ENCODE measurements at regions not wholly inside any gene's neighbourhood (a gene's known extent, or its start where the extent isn't known, plus 50 kb on each side); places are given as distances from the start of the nearest gene placed in this dataset.

DNA sequence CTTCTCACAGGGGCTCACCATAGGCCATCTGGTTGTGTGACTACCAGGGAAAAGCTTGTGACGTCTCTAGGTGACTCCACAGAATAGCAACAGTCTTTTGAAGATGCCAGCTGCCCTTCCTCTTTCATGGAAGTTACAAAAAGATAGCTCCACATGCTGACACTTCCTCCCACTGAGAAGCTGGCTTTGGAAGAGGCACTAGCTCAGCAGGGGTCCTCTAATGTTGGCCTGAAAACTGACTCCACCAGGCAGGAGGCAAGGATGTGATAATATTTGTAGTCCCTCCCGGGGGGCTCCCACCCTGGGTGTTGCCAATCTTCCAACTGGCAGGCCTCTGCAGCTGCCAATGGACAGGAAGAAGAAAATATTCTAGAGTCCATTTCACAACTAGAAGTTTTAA is 343.5 kb downstream of the NEK10 start:
- no peak overlapping the region for H4K5ac ChIP-seq (ENCODE audit: low read depth, low read length)
- no peak overlapping the region for H3K18ac ChIP-seq (ENCODE audit: low read depth, low read length)
- H2BK15ac ChIP-seq (ENCODE audit: low read depth, low read length): no peak overlapping the region
- H2BK20ac ChIP-seq (ENCODE audit: low read depth, low read length): no peak overlapping the region
- ChIA-PET CTCF (no interaction called here), POLR2A (ENCODE audit: unreplicated experiment) (no interaction called here)
- H3K4me2 ChIP-seq (ENCODE audit: low read depth, low read length): no peak overlapping the region
- H3K27ac ChIP-seq (ENCODE audit: insufficient read depth, low read length): no peak overlapping the region
- no peak overlapping the region for H3K4ac ChIP-seq (ENCODE audit: low read depth, low read length)
- no peaks in the 10 kb centered on the region for H3K79me1 ChIP-seq (ENCODE audit: low read depth in 1 of 2, low read length in 2 of 2)
- in situ Hi-C loops (cut with MboI; ENCODE audit: low sequenced_read_pairs): no loop called here
- H4K8ac ChIP-seq (ENCODE audit: low read depth in 2 of 2, low read length in 2 of 2): no peak overlapping the region
- no peak overlapping the region for H3K56ac ChIP-seq (ENCODE audit: extremely low read depth, insufficient read depth, low read length)
- H3K9ac ChIP-seq (ENCODE audit: low read depth, low read length): no peak overlapping the region
- H2BK5ac ChIP-seq (ENCODE audit: low read depth, low read length, poor library complexity, severe bottlenecking): no peak overlapping the region
- H3K4me3 ChIP-seq (ENCODE audit: insufficient read depth, low read depth, low read length): no peak overlapping the region
- H4K91ac ChIP-seq (ENCODE audit: insufficient read depth, low read depth, low read length): no peak overlapping the region
- no peak overlapping the region for H2AK5ac ChIP-seq (ENCODE audit: low read depth, low read length)
- ATAC-seq (ENCODE audit: low read depth) (no peak), DNase-seq (no peak)
- no peak overlapping the region for H3K14ac ChIP-seq (replicated peaks; ENCODE audit: low read depth, low read length)
- no peak overlapping the region for H3K23ac ChIP-seq (ENCODE audit: low read depth, low read length)
- no peaks in the 10 kb centered on the region for H3K27me3 ChIP-seq (ENCODE audit: control insufficient read depth, insufficient read depth, low read length)
- H3K9me3 ChIP-seq (ENCODE audit: control insufficient read depth, insufficient read depth, low read length): peaks cover 8% of the 10 kb centered on the region
- H3K9me1 ChIP-seq (ENCODE audit: insufficient read depth, low read length): no peaks in the 10 kb centered on the region
- H3K4me1 ChIP-seq (ENCODE audit: control insufficient read depth, insufficient read depth, low read length): no peaks in the 10 kb centered on the region
- intact Hi-C loops (cut with micrococcal nuclease): no loop called here
- H3K36me3 ChIP-seq (ENCODE audit: control insufficient read depth, insufficient read depth, low read length): no peaks in the 10 kb centered on the region
- no peak overlapping the region for H2AFZ ChIP-seq (replicated peaks; ENCODE audit: low read length, poor library complexity)
- H2BK120ac ChIP-seq (ENCODE audit: low read depth, low read length): no peak overlapping the region
- BruUV-seq (replicated peaks): no TSS peak
- no peaks in the 10 kb centered on the region for H4K20me1 ChIP-seq (ENCODE audit: insufficient read depth, low read length)
- WGBS, 2 experiments (ENCODE audit: extremely low coverage in 2 of 2, insufficient read length in 1 of 2): 17% methylated on average over 1 of the region's 2 CpGs; no CpG with 5 or more reads in 1 of the 2 experiments
- TF ChIP-seq, protein P1, sequence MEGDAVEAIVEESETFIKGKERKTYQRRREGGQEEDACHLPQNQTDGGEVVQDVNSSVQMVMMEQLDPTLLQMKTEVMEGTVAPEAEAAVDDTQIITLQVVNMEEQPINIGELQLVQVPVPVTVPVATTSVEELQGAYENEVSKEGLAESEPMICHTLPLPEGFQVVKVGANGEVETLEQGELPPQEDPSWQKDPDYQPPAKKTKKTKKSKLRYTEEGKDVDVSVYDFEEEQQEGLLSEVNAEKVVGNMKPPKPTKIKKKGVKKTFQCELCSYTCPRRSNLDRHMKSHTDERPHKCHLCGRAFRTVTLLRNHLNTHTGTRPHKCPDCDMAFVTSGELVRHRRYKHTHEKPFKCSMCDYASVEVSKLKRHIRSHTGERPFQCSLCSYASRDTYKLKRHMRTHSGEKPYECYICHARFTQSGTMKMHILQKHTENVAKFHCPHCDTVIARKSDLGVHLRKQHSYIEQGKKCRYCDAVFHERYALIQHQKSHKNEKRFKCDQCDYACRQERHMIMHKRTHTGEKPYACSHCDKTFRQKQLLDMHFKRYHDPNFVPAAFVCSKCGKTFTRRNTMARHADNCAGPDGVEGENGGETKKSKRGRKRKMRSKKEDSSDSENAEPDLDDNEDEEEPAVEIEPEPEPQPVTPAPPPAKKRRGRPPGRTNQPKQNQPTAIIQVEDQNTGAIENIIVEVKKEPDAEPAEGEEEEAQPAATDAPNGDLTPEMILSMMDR (conservative IDR thresholded peaks at IDR 0.05; ENCODE audit: low read depth, low read length): no peak
- TF ChIP-seq RCOR1 (IDR thresholded peaks at IDR 0.05; ENCODE audit: insufficient replicate concordance, low read length): no peak
- TF ChIP-seq, protein P2, sequence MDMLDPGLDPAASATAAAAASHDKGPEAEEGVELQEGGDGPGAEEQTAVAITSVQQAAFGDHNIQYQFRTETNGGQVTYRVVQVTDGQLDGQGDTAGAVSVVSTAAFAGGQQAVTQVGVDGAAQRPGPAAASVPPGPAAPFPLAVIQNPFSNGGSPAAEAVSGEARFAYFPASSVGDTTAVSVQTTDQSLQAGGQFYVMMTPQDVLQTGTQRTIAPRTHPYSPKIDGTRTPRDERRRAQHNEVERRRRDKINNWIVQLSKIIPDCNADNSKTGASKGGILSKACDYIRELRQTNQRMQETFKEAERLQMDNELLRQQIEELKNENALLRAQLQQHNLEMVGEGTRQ (IDR thresholded peaks at IDR 0.05; ENCODE audit: low read depth, low read length): no peak
- TF ChIP-seq RAD21 (IDR thresholded peaks at IDR 0.05; ENCODE audit: low read length): no peak
- no peak for TF ChIP-seq POLR2A (IDR thresholded peaks at IDR 0.05; ENCODE audit: low read depth, low read length)
- TF ChIP-seq FOS (IDR thresholded peaks at IDR 0.05; ENCODE audit: low read depth, low read length): no peak
- TF ChIP-seq, protein P3, sequence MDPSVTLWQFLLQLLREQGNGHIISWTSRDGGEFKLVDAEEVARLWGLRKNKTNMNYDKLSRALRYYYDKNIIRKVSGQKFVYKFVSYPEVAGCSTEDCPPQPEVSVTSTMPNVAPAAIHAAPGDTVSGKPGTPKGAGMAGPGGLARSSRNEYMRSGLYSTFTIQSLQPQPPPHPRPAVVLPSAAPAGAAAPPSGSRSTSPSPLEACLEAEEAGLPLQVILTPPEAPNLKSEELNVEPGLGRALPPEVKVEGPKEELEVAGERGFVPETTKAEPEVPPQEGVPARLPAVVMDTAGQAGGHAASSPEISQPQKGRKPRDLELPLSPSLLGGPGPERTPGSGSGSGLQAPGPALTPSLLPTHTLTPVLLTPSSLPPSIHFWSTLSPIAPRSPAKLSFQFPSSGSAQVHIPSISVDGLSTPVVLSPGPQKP (IDR thresholded peaks at IDR 0.05; ENCODE audit: borderline replicate concordance, low read depth, low read length): no peak
- TF ChIP-seq RFX5 (IDR thresholded peaks at IDR 0.05; ENCODE audit: low read depth, low read length): no peak
- TF ChIP-seq CHD1 (IDR thresholded peaks at IDR 0.05; ENCODE audit: low read depth, low read length): no peak
- no peak for TF ChIP-seq BHLHE40 (IDR thresholded peaks at IDR 0.05; ENCODE audit: low read depth, low read length)
- TF ChIP-seq CEBPB (IDR thresholded peaks at IDR 0.05; ENCODE audit: low read depth, low read length): no peak
- TF ChIP-seq MAFK (IDR thresholded peaks at IDR 0.05; ENCODE audit: low read depth, low read length): no peak
- TF ChIP-seq SMC3 (IDR thresholded peaks at IDR 0.05; ENCODE audit: low read depth, low read length): no peak
- no peak for TF ChIP-seq MAZ (IDR thresholded peaks at IDR 0.05; ENCODE audit: borderline replicate concordance, low read depth, low read length)
- TF ChIP-seq MXI1 (IDR thresholded peaks at IDR 0.05; ENCODE audit: borderline replicate concordance, low read depth, low read length): no peak
- TF ChIP-seq NFE2L2 (IDR thresholded peaks at IDR 0.05; ENCODE audit: low read depth, low read length): no peak
- H2AK9ac ChIP-seq (replicated peaks; ENCODE audit: low read depth, low read length, poor library complexity): no peak overlapping the region
- dilution Hi-C loops (cut with HindIII; ENCODE audit: low sequenced_read_pairs, unreplicated experiment): no loop called here

Measured in IMR-90 (cell line).